GM23338 (cell line): ENCODE measurements at regions not wholly inside any gene's neighbourhood (a gene's known extent, or its start where the extent isn't known, plus 50 kb on each side); places are given as distances from the start of the nearest gene placed in this dataset.

Source experiments
- ATAC-seq: fragments of 200-7000 bp; cut with Tn5 transposase; 3 replicates; pipeline ENCODE4 v1.9.1; 2020
- DNase-seq: peaks from one replicate; pipeline ENCODE4 v3.0.0-alpha.2; 2015; ENCODE audit warnings: low spot score
- H2AFZ ChIP-seq: fragments of 200-600 bp; sonication (generic); 2 replicates; pipeline ENCODE4 v1.8.0; 2016; ENCODE audit warnings: antibody characterized with exemption, mild to moderate bottlenecking, moderate library complexity
- H3F3A ChIP-seq: fragments of 200-600 bp; sonication (generic); replicated peaks from 2 replicates; pipeline ENCODE4 v1.8.0; 2017; ENCODE audit warnings: antibody characterized with exemption, mixed run types, low read depth
- H3K27ac ChIP-seq: fragments of 200-600 bp; sonication (generic); 2 replicates; pipeline ENCODE4 v1.6.1; 2016; ENCODE audit warnings: low read depth
- H3K27me3 ChIP-seq: fragments of 200-600 bp; sonication (generic); 2 replicates; pipeline ENCODE4 v1.8.0; 2016; ENCODE audit warnings: mild to moderate bottlenecking, mixed run types, moderate library complexity; ENCODE audit not compliant: insufficient read depth
- H3K36me3 ChIP-seq: fragments of 200-600 bp; sonication (generic); 2 replicates; pipeline ENCODE4 v1.8.0; 2016; ENCODE audit warnings: mild to moderate bottlenecking; ENCODE audit not compliant: insufficient read depth
- H3K4me1 ChIP-seq: fragments of 200-600 bp; sonication (generic); 2 replicates; pipeline ENCODE4 v1.8.0; 2016; ENCODE audit warnings: mild to moderate bottlenecking, moderate library complexity; ENCODE audit not compliant: insufficient read depth
- H3K4me2 ChIP-seq: fragments of 200-600 bp; sonication (generic); 2 replicates; pipeline ENCODE4 v1.7.1; 2017; ENCODE audit warnings: mixed run types
- H3K4me3 ChIP-seq: fragments of 200-600 bp; sonication (generic); 2 replicates; pipeline ENCODE4 v1.6.1; 2016; ENCODE audit warnings: mixed run types
- H3K79me2 ChIP-seq: fragments of 200-600 bp; sonication (generic); replicated peaks from 2 replicates; pipeline ENCODE4 v1.8.0; 2017; ENCODE audit warnings: mild to moderate bottlenecking; ENCODE audit not compliant: insufficient read depth
- H3K9me2 ChIP-seq: fragments of 200-600 bp; sonication (generic); 2 replicates; pipeline ENCODE4 v1.8.0; 2017; ENCODE audit not compliant: insufficient read depth
- H4K20me1 ChIP-seq: fragments of 200-600 bp; sonication (generic); replicated peaks from 2 replicates; pipeline ENCODE4 v1.8.0; 2017; ENCODE audit warnings: mild to moderate bottlenecking; ENCODE audit not compliant: insufficient read depth
- H3K27ac Mint-ChIP-seq: 2 replicates; pipeline ENCODE4 v1.8.0; 2020; ENCODE audit warnings: inconsistent platforms, mild to moderate bottlenecking, moderate library complexity, mixed read lengths
- H3K27me3 Mint-ChIP-seq: 3 replicates; pipeline ENCODE4 v1.8.0; 2022; ENCODE audit warnings: low read depth, mild to moderate bottlenecking, moderate library complexity, mixed read lengths, inconsistent platforms; ENCODE audit not compliant: insufficient read depth, poor library complexity
- H3K36me3 Mint-ChIP-seq: 3 replicates; pipeline ENCODE4 v1.8.0; 2021; ENCODE audit warnings: low read depth, mild to moderate bottlenecking, inconsistent platforms, moderate library complexity, mixed read lengths
- H3K4me1 Mint-ChIP-seq: 3 replicates; pipeline ENCODE4 v1.8.0; 2020; ENCODE audit warnings: mild to moderate bottlenecking, inconsistent platforms, mixed read lengths
- H3K4me3 Mint-ChIP-seq: 3 replicates; pipeline ENCODE4 v1.8.0; 2021; ENCODE audit warnings: moderate library complexity, mild to moderate bottlenecking, inconsistent platforms, mixed read lengths
- H3K9me3 Mint-ChIP-seq: 3 replicates; pipeline ENCODE4 v1.8.0; 2020; ENCODE audit warnings: moderate library complexity, mild to moderate bottlenecking, inconsistent platforms, mixed read lengths
- CREB1 ChIP-seq: fragments of 250-450 bp; sonication (Bioruptor Pico); IDR thresholded peaks from 2 replicates; pipeline ENCODE4 v1.5.0; 2020; ENCODE audit warnings: low read depth, mild to moderate bottlenecking, moderate library complexity
- CTCF ChIP-seq, 2 experiments: fragments of 200-600 bp in 1 of 2; sonication (generic) in 1 of 2; conservative IDR thresholded peaks; 2 replicates each; pipeline versions ENCODE4 v1.5.1 to v1.6.1; 2016 to 2017; ENCODE audit warnings: antibody characterized with exemption in 2 of 2, low read depth in 2 of 2, mild to moderate bottlenecking in 2 of 2, moderate library complexity in 1 of 2
- ETS1 ChIP-seq: IDR thresholded peaks from 2 replicates; pipeline ENCODE4 v1.6.1; 2016; ENCODE audit warnings: antibody characterized with exemption
- EZH2 ChIP-seq: fragments of 200-600 bp; sonication (generic); IDR thresholded peaks from one replicate; pipeline ENCODE4 v1.8.0; 2017; ENCODE audit warnings: antibody characterized with exemption, mild to moderate bottlenecking, low read depth; ENCODE audit not compliant: unreplicated experiment
- EZH2phosphoT487 ChIP-seq: fragments of 200-600 bp; sonication (generic); IDR thresholded peaks from one replicate; pipeline ENCODE4 v1.8.1; 2018; ENCODE audit warnings: antibody characterized with exemption; ENCODE audit not compliant: unreplicated experiment
- JUNB ChIP-seq: IDR thresholded peaks from one replicate; pipeline ENCODE4 v1.6.1; 2016; ENCODE audit warnings: antibody characterized with exemption; ENCODE audit not compliant: unreplicated experiment
- NANOG ChIP-seq: IDR thresholded peaks from 2 replicates; pipeline ENCODE4 v1.6.1; 2016; ENCODE audit warnings: antibody characterized with exemption, borderline replicate concordance
- POLR2AphosphoS5 ChIP-seq: IDR thresholded peaks from 2 replicates; pipeline ENCODE4 v1.6.1; 2016; ENCODE audit warnings: antibody characterized with exemption, low read depth
- STAT1 ChIP-seq: IDR thresholded peaks from one replicate; pipeline ENCODE4 v1.6.1; 2016; ENCODE audit warnings: antibody characterized with exemption; ENCODE audit not compliant: unreplicated experiment
- ZNF114 ChIP-seq: fragments of 250-450 bp; sonication (Bioruptor Pico); IDR thresholded peaks from 2 replicates; pipeline ENCODE4 v1.5.0; 2020; ENCODE audit warnings: mild to moderate bottlenecking, moderate library complexity
- ZNF331 ChIP-seq: fragments of 250-450 bp; sonication (Bioruptor Pico); IDR thresholded peaks from 2 replicates; pipeline ENCODE4 v1.5.0; 2020; ENCODE audit warnings: low read depth, mild to moderate bottlenecking, moderate library complexity
- ZNF462 ChIP-seq: fragments of 250-450 bp; sonication (Bioruptor Pico); IDR thresholded peaks from 2 replicates; pipeline ENCODE4 v1.5.0; 2020; ENCODE audit warnings: mild to moderate bottlenecking, moderate library complexity

- TF ChIP-seq ZNF462 (CRISPR knock-in tag) = no peak
Observed at GRCh38 chr9:24766081-24766480, 220.4 kb upstream of the IZUMO3 start (continued).

- no peaks in the 10 kb centered on the region for H3K4me1 ChIP-seq
- no peak for DNase-seq
- Mint-ChIP-seq H3K27me3 (peaks cover 11% of the 10 kb centered on the region), H3K27ac (no peak overlapping the region), H3K4me1 (no peaks in the 10 kb centered on the region; the same call in 2 of the 3 replicates), H3K4me3 (no peak overlapping the region), H3K36me3 (peaks cover 5% of the 10 kb centered on the region; the same call in 2 of the 3 replicates), H3K9me3 (peaks cover 21% of the 10 kb centered on the region)
- H3F3A ChIP-seq = no peaks in the 10 kb centered on the region
- H3K36me3 ChIP-seq = no peaks in the 10 kb centered on the region
- no peak overlapping the region for H3K27ac ChIP-seq
- H2AFZ ChIP-seq = no peak overlapping the region
- no peaks in the 10 kb centered on the region for H3K79me2 ChIP-seq
- H4K20me1 ChIP-seq = no peaks in the 10 kb centered on the region
- no peak for ATAC-seq
- no peak overlapping the region for H3K4me2 ChIP-seq
- H3K27me3 ChIP-seq = no peaks in the 10 kb centered on the region
- no peak overlapping the region for H3K4me3 ChIP-seq
- H3K9me2 ChIP-seq = peaks cover 6% of the 10 kb centered on the region; the same call in 1 of the 2 replicates
- no peak for TF ChIP-seq JUNB
- no peak for TF ChIP-seq ZNF331
- TF ChIP-seq ETS1 = no peak
- no peak for TF ChIP-seq CTCF (conservative IDR thresholded peaks at IDR 0.05; ENCODE audit: low read depth in 2 of 2)
- TF ChIP-seq EZH2 = no peak
- no peak for TF ChIP-seq POLR2AphosphoS5
- no peak for TF ChIP-seq EZH2phosphoT487
- TF ChIP-seq NANOG = no peak
- TF ChIP-seq CREB1 (CRISPR knock-in tag) = no peak
- no peak for TF ChIP-seq STAT1
- no peak for TF ChIP-seq ZNF114
Observed at GRCh38 chr9:24765025-24765756, 219.5 kb upstream of the IZUMO3 start.
